ENCODE measurements at regions not wholly inside any gene's neighbourhood (a gene's known extent, or its start where the extent isn't known, plus 50 kb on each side); places are given as distances from the start of the nearest gene placed in this dataset.

DNA sequence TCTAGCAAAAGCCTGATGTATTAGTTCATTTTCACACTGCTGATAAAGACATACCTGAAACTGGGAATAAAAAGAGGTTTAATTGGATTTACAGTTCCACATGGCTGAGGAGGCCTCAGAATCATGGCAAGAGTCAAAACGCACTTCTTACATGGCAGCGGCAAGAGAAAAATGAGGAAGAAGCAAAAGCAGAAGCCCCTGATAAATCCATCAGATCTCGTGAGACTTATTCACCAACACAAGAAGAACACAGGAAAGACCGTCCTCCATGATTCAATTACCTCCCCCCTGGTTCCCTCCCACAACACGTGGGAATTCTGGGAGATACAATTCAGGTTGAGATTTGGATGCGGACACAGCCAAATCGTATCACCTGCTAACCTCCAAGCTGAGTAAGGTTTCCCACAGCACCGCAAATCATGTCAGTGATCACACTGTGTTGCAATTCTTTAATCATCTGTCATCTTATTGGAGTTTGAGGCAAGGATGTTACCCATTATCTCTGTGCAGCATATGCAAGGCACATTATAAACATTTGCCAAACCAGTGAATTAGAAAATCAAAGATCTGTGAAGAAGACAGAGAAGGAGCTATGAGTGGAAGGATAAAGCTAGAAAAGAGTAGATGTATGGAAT lies 128.5 kb downstream of the ZNF281 start:
- TF ChIP-seq CTCF (IDR thresholded peaks at IDR 0.05 in 8 of 11, conservative IDR thresholded peaks at IDR 0.05 in 3 of 11) (no peak), POLR2A (IDR thresholded peaks at IDR 0.05) (no peak)
